ENCODE measurements at regions not wholly inside any gene's neighbourhood (a gene's known extent, or its start where the extent isn't known, plus 50 kb on each side); places are given as distances from the start of the nearest gene placed in this dataset.
"Not testable (repeated sequence)": the region's sequence is repeated elsewhere in the genome, so short reads cannot be mapped to it uniquely, and the experiment has no call there.

DNA sequence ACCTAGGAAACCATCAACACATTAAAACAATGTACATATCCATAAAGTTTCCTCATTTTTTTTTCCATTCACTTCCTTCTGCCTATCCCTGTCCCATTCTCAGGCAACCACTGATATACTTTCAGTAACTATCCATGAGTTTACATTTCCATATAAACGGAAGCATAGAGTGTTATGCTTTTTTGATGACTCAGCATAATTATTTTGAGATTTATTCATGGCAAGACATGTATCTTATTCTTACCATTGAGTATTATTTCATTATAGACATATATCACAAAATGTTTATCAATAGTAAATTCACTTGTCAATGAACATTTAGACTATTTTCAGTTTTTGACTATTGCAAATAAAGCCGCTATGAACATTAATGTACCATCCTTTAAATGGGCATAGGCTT lies 1786.8 kb upstream of the ACO1 start:
- no peak for FAIRE-seq
- TF ChIP-seq, protein P1, sequence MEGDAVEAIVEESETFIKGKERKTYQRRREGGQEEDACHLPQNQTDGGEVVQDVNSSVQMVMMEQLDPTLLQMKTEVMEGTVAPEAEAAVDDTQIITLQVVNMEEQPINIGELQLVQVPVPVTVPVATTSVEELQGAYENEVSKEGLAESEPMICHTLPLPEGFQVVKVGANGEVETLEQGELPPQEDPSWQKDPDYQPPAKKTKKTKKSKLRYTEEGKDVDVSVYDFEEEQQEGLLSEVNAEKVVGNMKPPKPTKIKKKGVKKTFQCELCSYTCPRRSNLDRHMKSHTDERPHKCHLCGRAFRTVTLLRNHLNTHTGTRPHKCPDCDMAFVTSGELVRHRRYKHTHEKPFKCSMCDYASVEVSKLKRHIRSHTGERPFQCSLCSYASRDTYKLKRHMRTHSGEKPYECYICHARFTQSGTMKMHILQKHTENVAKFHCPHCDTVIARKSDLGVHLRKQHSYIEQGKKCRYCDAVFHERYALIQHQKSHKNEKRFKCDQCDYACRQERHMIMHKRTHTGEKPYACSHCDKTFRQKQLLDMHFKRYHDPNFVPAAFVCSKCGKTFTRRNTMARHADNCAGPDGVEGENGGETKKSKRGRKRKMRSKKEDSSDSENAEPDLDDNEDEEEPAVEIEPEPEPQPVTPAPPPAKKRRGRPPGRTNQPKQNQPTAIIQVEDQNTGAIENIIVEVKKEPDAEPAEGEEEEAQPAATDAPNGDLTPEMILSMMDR (IDR thresholded peaks at IDR 0.05; ENCODE audit: insufficient read depth, missing control alignments): no peak
- no peak for DNase-seq (ENCODE audit: insufficient read length, low spot score)

DNA sequence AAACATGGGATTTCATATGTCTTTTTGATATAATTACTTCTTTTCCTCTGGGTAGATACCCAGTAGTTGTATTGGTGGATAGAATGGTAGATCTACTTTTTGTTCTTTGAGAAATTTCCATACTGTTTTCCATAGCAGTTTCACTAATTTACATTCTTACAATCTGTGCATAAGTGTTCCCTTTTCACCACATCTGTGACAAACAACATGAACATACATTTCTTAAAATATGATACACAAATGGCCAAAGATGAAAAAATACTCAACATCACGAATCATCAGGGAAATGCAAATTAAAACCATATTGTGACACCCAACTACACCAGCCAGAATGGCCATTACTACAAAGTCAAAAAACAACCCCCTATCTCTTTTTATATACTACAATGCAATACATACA lies 1778.5 kb upstream of the ACO1 start:
- DNase-seq (ENCODE audit: insufficient read length, low spot score): no peak
- FAIRE-seq: no peak
- TF ChIP-seq, protein P1 (IDR thresholded peaks at IDR 0.05; ENCODE audit: insufficient read depth, missing control alignments): no peak

DNA sequence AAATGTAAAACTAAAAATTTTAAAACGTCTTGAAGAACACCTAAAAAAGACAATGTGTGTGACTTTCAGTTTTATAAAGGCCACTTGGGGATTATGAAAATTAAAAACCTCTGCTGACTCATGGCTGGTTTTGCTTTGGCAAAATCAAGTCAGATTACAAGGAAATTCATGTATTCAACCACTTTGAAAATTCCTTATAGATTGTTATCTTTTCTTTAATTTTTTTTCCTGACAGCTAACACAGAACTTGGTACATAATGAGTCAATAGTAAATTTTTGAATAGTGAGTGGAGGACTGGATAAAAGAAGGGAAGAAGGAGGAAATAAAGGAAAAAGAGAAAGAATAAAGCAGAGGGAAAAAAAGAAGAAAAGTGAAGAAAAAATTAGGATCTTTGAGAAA lies 1774.7 kb upstream of the ACO1 start:
- FAIRE-seq: no peak
- DNase-seq (ENCODE audit: insufficient read length, low spot score): no peak
- TF ChIP-seq, protein P1 (IDR thresholded peaks at IDR 0.05; ENCODE audit: insufficient read depth, missing control alignments): no peak

DNA sequence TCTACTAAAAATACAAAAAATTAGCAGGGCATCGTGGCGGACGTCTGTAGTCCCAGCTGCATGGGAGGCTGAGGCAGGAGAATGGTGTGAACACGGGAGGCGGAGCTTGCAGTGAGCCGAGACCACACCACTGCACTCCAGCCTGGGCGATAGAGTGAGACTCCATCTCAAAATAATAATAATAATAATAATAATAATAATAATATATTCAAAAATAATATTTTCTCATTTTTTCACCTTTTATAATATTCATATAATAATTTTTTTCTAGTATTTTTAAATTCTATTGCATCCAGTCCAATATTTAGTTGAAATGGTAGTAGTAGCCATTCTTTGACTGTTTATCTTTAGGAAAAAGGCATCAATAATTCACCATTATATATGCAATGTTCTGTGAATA lies 1767.7 kb upstream of the ACO1 start:
- DNase-seq (ENCODE audit: insufficient read length, low spot score); FAIRE-seq: not testable (repeated sequence)

DNA sequence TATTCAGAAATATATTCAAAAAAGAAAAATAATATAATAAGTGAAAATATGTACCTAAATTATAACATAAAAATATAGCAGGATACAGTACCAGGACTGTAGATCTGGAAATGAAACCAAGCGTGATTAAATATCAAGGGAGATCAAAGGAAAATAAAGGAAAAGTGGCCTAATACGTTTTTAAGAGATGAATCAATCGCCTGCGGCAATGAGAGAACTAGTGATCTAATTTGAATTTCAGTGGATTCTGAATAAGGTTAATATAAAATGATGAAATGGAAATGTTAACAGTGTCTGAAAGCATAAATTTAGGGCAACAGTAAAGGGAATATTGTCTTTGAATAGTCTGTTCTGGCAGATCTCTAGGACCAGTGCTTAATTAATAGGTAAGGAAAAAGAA lies 1761.9 kb upstream of the ACO1 start:
- FAIRE-seq (no peak), DNase-seq (ENCODE audit: insufficient read length, low spot score) (no peak)
- TF ChIP-seq, protein P1 (IDR thresholded peaks at IDR 0.05; ENCODE audit: insufficient read depth, missing control alignments): no peak

DNA sequence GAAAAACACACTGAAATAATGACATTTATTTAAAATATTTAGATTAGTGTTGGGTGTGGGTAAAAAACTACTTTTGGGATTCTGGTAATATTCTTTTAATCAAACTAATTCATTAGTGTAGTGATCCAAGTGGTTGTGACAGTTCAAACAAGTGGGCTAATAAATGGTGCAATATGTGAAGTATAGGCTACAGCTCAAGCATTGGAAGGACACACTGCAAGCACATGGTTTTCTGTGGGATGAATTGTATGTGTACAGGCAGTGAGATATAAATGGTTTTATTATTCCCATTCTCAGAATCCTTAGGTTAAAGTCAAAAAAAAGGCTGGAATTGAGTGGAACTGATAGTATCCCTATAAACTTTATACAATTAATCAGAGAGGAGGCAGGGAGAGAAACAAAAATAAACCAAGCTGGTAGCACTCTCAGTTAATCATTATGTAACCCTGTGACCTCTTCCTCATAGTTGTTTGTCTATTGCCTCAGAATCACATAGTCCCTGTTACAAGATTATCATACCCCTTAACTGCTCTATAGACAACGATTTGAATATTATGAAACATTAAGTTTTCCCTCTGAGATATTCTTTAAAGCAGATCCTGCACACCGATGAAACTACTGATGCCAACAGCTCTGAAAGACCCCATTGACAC lies 1755.4 kb upstream of the ACO1 start:
- FAIRE-seq (no peak), DNase-seq (ENCODE audit: insufficient read length, low spot score) (no peak)
- TF ChIP-seq, protein P1 (IDR thresholded peaks at IDR 0.05; ENCODE audit: insufficient read depth, missing control alignments): no peak

DNA sequence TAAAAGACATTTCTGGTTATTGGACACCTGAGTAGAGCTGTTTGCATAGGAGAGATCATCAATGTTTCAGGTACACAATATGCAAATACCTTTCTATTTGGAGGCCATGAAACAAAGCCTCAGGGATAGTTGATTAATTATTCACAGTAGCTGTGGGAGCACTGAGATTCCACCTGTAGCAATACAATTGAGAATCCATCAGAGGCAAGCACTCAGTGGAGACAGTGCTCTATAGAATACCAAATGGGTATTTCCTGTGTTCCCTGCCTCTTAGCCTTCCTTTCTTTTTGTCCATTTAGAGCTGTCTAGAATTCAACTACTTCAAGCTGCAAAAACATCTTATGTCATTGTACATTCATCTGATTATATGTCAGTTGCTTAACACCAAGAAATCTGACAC lies 1754.0 kb upstream of the ACO1 start:
- TF ChIP-seq, protein P1 (IDR thresholded peaks at IDR 0.05; ENCODE audit: insufficient read depth, missing control alignments): no peak
- DNase-seq (ENCODE audit: insufficient read length, low spot score) (no peak), FAIRE-seq (no peak)

DNA sequence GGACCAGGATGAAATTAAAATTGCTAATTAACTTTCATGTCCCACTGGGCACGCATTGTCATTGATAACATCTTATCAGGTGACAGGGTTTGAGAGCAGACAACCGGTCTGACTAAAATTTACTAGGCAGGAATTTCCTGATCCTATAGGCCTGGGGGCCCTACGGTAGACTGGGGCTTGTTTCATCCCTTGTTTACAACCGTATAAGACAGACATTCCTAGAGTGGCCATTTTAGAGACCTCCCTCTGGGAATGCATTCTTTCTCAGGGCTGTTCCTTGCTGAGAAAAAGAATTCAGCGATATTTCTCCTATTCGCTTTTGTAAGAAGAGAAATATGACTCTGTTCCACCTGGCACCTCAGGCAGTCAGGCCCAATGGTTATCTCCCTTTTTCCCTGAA lies 1737.8 kb upstream of the ACO1 start:
- not testable (repeated sequence) for DNase-seq (ENCODE audit: insufficient read length, low spot score); FAIRE-seq

Measured in D721Med (cell line).